GM19463 (cell line): ENCODE measurements at regions not wholly inside any gene's neighbourhood (a gene's known extent, or its start where the extent isn't known, plus 50 kb on each side); places are given as distances from the start of the nearest gene placed in this dataset.
"Not testable (repeated sequence)": the region's sequence is repeated elsewhere in the genome, so short reads cannot be mapped to it uniquely, and the experiment has no call there.

Experiments
- ATAC-seq: cut with Tn5 transposase; IDR thresholded peaks from one replicate; pipeline ENCODE4 v1.9.1; 2021; ENCODE audit warnings: mild to moderate bottlenecking, moderate library complexity; ENCODE audit not compliant: unreplicated experiment

DNA sequence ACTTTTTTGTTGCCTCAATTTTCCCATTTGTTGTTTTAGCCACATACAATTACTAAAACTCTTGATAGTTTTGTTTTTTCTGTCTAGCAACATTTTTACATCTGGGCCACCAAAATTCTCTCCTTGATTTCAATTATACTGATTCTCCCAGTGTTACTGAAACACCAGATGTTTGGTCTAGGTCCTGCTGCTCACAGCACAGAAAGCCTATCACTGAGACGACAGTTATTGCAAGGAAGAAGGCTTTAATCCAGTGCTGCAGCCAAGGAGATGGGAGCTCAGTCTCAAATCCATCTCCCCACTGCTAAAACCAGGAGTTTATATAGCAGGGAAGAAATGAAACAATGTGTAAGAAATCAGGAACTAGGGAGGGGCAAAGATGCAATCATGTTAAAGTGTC is 837.7 kb upstream of the CNTN5 start:
- no peak for ATAC-seq

DNA sequence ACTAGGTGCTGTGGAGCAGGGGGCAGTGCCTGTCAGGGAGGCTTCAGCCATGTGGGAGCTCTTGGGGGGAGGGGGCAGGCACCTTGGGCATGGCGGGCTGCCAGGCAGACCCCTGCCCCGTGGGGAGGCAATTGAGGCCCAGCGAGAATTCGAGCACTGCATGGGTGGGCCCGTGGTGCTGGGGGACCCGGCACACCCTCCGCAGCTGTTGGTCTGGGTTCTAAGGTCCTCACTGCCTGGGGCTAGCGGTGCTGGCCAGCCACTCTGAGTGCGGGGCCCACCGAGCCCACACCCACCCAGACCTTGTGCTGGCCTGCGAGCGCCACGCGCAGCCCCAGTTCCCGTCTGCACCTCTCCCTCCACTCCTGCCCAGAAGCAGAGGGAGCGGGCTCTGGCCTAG is 835.5 kb upstream of the CNTN5 start:
- no peak for ATAC-seq

DNA sequence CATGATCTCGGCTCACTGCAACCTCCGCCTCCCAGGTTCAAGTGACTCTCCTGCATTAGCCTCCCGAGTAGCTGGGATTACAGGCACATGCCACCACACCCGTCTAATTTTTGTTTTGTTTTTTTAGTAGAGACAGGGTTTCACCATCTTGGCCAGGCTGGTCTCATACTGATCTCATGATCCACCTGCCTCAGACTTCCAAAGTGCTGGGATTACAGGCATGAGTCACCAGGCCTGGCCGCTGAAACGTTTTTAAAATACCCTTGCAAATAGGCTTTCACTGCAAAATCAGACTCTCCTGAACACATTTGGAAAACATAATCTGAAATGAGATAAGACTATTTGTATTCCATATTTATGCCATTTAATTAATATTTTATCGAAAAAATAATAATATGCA is 826.1 kb upstream of the CNTN5 start:
- ATAC-seq = no peak

DNA sequence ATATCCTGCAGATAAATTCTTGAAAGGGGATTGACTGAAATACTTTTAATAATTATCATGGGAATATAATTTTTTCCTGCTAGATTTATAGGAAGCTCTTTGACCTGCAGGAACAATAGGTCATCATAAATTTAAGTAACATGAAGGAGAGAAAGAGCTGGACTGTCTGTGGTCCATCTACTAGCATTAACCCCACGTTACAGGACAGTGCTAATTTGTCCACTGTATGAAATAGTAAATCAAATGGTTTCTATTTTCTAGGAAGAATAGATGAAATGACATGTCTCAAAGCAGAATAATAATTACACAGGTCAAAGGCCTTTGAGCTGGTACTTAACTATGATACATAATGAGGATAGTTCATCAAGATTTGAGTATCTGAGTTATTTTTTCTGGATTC is 825.4 kb upstream of the CNTN5 start:
- no peak for ATAC-seq

DNA sequence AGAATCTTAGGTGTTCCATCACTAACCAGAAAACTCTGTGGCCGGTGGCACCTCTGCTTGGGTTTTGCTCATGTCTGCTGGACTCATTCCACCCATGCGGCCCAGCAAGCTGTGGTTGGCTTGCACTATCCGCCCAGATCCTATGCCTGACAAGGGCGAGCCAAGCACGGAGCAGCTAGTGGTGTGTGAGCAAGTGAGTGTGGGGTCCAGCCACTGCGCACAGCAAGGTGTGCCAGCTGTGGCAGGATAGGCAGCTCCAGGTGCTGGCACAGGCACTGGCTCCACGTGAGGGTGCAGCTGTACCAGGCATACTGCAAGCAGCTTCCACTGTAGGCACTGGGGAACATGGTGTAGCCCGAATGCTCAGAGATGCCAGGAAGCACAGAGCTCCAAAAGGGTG is 813.7 kb upstream of the CNTN5 start:
- no peak for ATAC-seq

DNA sequence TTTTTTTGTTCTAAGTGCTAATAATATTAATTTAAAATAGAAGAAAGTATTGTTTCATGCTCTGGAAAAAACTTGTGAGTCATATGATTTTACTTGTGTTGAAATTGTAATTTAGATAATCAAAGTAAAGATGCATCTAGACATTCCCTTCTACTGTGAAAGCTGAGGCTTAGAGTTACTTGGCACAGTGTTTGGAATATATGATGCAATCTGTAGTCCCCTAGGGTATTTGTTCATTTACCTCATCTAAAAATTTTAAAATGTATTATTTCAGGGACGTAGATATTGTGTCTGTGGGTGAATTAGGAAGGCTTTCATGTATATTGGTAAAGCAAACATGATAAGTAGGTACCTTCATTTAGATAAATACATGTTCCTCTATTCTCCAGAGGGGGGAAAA is 793.5 kb upstream of the CNTN5 start:
- ATAC-seq = no peak

DNA sequence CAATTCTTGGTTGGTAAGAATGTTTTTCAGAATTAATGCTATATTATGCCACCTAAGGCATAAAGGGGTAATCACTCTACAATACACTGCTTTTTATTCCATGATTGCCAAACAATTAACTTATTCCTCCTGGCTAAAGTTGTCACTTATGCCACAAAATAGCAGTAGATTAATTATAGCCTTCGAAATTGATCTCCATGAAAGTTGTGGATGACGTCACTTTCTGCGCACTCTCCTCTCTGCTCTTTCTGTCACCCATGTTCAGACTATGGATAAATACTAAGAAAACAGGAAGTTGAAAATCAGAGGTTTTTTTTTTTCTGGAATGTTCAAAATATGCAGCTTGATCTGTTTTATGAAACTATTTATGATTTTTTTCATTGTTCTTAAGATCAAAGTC is 790.1 kb upstream of the CNTN5 start:
- ATAC-seq = no peak

DNA sequence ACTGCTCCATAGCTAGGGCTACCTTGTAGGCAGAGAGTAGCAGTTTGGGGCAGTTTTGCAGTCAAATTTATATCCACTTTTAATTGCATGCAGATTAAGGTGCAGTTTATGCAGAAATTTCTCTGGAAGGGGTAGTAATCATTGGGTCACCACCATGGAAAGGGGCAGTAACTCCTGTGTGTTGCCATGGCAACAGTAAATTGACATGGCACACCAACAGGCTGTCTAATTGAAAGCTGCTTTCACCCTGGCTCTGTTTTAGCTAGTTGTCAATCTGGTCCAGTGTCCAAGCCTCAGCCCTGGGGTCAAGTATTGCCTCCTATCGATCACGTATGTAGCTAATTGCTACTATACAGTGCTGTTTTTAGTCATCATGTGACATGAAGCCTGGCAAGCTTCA is 786.1 kb upstream of the CNTN5 start:
- ATAC-seq = no peak

DNA sequence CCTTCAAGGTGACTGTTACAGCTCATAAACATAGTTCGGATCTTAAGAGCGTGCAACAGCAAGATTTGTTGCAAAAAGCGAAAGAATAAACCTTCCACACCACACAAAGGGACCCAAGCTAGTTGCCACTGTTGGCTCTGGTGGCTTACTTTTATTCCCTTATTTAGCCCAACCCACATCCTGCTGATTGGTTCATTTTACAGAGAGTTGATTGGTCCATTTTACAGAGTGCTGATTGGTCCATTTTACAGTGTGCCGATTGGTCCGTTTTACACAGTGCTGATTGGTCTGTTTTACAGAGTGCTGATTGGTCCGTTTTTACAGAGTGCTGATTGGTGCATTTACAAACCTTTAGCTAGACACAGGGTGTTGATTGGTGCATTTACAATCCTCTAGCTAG is 776.9 kb upstream of the CNTN5 start:
- ATAC-seq = no peak

DNA sequence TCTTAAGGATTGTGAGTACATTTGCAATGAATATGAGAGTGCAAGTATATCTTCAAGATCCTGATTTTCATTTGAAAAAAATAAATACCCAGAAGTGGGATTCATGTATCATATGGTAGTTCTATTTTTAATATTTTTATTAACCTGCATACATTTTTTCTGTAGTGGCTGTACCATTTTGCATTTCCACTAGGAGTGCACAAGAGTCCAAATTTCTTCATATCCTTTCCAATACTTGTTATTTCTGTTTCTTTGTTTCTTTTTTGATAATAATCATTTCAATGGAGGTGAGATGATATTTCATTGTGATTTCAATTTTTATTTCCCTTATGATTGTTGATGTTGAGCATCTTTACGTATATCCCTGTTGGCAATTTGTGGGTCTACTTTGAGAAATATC is 759.8 kb upstream of the CNTN5 start:
- no peak for ATAC-seq

DNA sequence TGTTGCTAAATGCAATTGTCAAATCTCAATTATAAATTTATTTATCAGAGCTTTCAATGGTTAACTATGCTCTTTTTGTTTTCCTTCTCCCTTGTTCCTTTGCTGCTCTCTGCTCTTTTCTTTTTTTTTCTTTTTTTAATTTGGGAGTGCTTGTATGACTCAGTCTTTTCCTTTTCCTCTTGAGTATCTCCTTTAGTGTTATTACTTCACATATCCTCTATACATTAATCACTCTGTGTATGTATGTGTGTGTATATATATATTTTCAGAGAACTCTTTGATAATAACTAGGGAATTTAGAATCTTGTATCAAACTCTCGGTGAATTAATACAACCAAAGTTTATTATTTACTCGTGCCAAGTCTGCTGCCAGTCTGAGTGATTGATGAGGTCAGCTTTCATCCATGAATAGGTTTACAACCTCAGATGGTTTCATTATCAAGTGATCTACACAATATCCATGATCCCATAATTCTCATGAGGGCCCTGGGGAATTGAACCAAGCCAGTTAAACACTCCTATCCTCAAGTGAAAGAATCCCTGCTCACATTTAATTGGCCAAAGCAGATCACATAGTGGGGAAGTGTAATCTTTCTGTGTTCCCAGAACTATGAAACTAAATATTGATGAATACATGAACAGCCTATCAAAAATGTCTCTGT is 743.4 kb upstream of the CNTN5 start:
- ATAC-seq = no peak

DNA sequence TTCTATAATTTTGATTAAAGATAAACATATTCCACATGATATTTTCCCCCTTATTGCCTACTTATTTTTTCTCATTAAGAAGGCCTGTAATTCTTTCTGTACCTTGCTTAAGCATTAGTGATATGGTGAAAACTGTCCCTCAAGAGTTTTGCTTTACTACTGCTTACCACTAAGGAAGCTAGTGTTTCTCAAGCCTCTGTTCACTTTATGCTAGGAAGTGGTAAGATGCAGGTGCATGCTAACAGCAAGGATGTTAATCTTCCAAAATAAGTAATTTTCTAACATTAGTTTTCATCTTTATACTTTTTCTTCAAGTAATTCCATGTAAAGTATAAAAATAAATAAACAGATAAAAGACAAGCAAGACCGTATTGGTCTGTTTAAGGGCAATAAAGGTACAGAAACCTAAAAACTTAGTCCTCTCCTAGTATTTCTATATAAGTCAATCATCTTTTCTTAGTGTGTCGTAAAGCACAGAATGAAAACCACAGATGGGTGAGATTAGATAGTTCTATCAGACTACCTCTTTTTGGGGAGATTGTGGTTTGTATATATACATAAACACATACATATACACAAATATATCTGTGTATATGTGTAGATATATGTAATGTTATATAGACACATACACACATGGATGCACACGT is 731.0 kb upstream of the CNTN5 start:
- no peak for ATAC-seq

DNA sequence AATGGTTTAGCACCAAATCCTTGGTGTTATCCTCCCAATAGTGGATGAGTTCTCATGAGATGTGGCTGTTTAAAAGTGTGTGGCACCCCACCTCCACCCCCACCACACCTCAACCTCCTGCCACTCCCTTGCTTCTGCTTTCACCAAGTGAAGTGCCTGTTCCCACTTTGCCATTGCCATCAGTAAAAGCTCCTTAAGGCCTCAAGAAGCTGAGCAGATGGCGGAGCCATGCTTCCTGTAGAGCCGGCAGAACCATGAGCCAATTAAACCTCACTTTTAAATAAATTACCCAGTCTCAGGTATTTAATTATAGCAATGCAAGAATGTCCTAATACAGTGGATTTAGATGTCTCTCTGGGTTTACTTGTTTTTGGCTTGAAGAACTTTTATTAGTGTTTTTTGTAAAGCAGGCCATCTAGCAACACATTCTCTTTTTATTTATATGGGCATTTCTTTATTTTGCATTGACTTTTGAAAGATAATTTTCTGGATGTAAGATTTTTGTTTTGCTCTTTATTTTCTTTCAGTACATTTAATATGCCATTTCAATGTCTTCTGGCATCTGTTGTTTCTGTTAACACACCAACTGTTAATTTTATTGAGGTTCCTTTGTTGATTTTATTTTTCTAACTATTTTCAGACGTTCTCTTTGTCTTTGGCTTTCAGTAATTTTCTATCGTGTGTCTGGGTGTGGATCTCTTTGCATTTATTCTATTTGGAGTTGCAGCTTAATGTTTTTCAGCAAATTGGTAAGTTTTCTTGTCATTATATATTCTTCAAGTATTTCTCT is 724.5 kb upstream of the CNTN5 start:
- ATAC-seq = no peak

DNA sequence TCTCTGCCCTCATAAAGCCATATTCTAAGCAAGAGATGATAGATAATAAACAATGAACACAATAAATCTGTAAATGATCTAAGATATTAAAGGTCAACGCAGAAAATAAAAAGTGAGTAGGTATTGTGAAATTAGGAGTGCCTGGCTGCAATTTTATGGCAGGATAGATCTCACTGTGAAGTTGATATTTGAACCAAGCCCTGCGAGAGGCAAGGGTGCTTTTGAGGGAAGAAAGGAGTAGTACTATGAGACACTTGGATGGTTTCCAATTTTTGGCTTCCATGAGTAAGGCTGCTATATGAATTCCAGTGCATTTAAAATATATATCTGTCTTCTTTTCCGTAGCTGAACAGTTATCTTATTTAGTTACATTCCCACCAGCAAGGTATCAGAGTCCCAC is 720.0 kb upstream of the CNTN5 start:
- no peak for ATAC-seq

DNA sequence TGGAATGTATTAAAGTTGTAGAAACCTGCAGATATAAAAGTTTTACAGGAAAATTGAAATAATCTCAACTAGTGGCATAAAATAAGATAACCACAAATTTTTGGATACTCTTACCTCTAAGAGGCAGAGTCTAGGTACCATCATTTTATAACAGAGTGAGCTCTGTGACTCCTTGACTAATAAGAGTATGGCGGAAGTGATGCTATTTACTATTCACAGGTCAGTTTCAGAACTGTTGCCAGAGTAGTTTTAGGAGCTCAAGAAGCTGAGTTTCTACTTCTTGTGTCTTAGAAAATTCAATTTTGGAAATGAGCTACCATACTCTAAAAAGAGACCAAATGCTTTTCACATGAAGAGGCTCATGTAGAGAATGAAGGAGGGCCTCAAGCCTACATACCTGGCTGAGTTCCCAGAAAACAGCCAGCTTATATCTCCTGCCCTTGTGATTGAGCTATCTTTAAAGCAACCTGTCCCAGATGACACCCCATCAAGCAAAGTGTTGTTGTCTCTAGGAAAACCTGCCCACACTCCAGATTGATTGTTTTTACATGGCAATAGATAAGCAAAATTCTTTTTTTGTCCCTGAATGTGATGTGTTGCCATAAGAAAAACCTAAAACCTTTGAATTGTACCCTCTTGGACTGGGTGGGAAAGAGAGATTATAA is 712.8 kb upstream of the CNTN5 start:
- ATAC-seq = no peak

DNA sequence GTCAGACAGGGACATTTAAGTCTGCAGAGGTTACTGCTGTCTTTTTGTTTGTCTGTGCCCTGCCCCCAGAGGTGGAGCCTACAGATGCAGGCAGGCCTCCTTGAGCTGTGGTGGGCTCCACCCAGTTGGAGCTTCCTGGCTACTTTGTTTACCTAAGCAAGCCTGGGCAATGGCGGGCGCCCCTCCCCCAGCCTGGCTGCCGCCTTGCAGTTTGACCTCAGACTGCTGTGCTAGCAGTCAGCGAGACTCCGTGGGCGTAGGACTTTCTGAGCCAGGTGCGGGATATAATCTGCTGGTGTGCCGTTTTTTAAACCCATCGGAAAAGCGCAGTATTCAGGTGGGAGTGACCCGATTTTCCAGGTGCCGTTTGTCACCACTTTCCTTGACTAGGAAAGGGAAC is 690.4 kb upstream of the CNTN5 start:
- ATAC-seq = not testable (repeated sequence)

DNA sequence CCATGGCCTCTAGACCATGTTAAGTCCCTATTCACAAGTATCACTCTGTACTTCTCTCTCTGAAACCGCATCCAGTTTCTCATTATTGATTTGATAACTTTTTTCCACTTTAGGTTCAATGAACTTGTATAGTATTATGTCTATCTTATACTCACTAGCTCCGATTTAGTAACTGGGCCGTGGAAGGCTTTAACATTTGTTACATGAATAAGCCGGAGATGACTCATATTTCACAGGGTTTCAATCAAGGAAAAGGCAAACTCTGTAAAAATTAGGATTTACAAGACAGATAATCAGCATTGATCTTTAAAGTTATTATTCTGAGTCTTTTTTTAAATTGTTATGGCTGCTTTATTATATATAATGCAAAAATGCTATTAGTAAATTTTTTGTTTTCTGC is 662.2 kb upstream of the CNTN5 start:
- ATAC-seq = no peak

DNA sequence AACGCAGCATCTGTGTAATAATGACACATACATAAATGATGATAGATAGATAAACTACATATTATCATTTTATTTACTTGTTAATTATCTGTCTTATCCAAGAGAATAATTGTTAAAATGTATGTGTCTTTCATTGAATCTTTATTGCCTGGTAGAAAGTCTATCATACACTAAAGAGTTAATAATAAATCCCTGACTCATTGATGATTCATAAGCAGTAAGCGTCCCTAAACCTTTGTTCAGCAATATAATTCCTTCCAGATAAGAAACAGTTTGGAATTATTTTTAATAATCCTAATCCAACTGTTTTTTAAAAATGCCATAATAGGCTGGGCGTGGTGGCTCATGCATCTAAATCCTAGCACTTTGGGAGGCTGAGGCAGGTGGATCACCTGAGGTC is 655.6 kb upstream of the CNTN5 start:
- no peak for ATAC-seq

DNA sequence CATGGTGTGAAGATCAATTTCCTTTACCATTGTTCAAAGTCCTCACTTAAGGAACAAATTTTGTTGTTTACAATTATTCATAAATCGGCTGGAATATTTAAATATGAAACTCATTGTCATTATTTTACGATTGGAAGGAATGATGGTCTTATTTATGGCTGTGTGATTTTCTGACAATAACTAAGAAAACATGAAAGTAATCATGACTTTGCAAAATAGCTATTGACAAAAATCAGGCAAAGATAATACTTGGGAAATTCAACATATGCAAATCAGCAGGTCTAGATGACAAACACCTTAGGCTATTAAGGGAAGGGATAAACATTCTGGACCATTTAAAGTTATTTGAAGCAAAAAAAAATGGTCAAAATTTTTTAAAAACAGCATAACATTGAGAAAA is 654.8 kb upstream of the CNTN5 start:
- ATAC-seq = no peak

DNA sequence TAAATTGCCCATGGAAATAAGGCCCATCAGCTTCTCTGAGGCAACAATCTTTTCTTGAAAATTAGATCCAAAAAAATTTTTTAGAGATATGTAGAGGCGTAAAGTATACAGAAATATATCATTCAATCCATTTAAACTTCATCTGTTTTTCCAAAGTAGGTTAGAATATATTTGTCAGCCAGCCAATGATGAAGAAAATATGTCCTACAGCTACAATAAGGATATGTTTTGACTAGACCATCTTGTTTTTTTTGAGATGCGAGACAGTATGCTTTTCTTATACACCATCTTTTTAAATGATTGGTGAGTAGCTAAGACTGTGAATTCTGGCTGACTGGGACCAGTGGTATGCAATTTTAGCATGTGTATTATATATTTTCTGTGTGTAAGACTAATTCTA is 630.4 kb upstream of the CNTN5 start:
- ATAC-seq = no peak

DNA sequence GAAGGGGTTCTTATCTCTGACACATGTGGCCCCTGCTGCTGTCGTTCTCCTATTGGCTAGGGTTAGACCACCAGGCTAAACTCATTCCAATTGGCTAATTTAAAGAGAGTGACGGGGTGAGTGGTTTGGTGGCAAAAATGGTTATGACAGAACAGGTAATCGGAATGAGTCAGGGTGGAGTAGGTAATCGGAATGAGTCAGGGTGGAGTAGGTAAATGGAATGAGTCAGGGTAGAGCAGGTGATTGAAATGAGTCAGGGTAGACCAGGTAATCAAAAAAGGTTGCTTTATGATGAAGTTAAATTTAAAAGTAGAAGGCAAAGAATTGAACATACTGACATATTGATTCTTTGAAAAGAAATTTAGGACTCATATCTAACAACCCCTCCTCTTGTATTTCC is 626.2 kb upstream of the CNTN5 start:
- ATAC-seq = not testable (repeated sequence)

DNA sequence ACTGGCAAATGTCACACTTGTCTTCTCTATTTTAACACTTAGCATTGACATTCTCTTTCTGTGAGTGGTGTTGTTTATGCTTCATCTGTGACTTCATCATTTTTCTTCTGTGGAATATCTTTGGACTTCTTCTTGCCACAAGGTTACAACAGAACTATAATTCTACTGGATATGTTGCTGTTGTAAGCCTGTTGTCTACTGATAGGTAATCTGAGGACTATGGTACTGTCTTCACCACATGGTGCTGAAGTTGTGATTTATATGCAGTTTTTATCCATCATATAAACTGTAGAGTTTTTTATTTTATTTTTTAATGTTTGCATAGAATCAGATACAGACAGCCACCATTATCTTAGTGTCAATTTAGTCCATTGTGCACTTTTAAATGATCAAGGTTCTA is 622.2 kb upstream of the CNTN5 start:
- ATAC-seq = no peak
